ENCODE measurements at regions not wholly inside any gene's neighbourhood (a gene's known extent, or its start where the extent isn't known, plus 50 kb on each side); places are given as distances from the start of the nearest gene placed in this dataset.

- FAIRE-seq (no peak), DNase-seq (ENCODE audit: extremely low read depth in 1 of 4, low spot score in 3 of 4) (no peak), ATAC-seq (no peak)
- H3K9ac ChIP-seq (ENCODE audit: insufficient read depth in 1 of 2, low read depth in 2 of 2, low read length in 2 of 2), result no peak overlapping the region
- POLR2A ChIA-PET, result interaction anchor here (0.7 kb wide), 1 partner anchor 902 kb away, joined by 3 read pairs; no protein-coding TSS in a partner anchor
- H4K20me1 ChIP-seq (replicated peaks; ENCODE audit: control insufficient read depth, insufficient read depth, low read length), result no peaks in the 10 kb centered on the region
- no TSS peak for BruUV-seq (replicated peaks)
- no peaks in the 10 kb centered on the region for H3K79me2 ChIP-seq (ENCODE audit: control insufficient read depth, insufficient read depth, low read length)
- no peaks in the 10 kb centered on the region for H3K9me1 ChIP-seq (ENCODE audit: control insufficient read depth, insufficient read depth, low read length)
- H3K4me3 ChIP-seq, result no peak overlapping the region
- no peaks in the 10 kb centered on the region for H3K27me3 ChIP-seq (ENCODE audit: control insufficient read depth in 2 of 2, insufficient read depth in 2 of 2, low read length in 2 of 2)
- no peak overlapping the region for H2AFZ ChIP-seq (ENCODE audit: low read depth, low read length)
- WGBS (ENCODE audit: insufficient coverage, low coverage, missing lambda C conversion rate), result 6% methylated on average over 1 of the region's 1 CpG
- H3K27ac ChIP-seq (ENCODE audit: extremely low read depth, low read depth, low read length), result no peak overlapping the region
- CTCF ChIA-PET (ENCODE audit: low intra/inter-chr PET ratio), result no interaction called here
- no peaks in the 10 kb centered on the region for H3K36me3 ChIP-seq (ENCODE audit: control insufficient read depth, insufficient read depth, low read length)
- H3K4me2 ChIP-seq (ENCODE audit: insufficient read depth, low read length), result no peak overlapping the region
- H3K4me1 ChIP-seq (replicated peaks in 1 of 2; ENCODE audit: control insufficient read depth in 2 of 2, insufficient read depth in 2 of 2, low read length in 2 of 2), result no peaks in the 10 kb centered on the region
- in situ Hi-C loops (cut with MboI) (no loop called here), intact Hi-C loops (cut with micrococcal nuclease) (no loop called here)
- H3K9me3 ChIP-seq (replicated peaks; ENCODE audit: control insufficient read depth, insufficient read depth, low read depth, low read length), result no peaks in the 10 kb centered on the region; the same call in 1 of the 2 replicates
- TF ChIP-seq HNRNPL (IDR thresholded peaks at IDR 0.05; ENCODE audit: low read depth, low read length) (no peak), MGA (IDR thresholded peaks at IDR 0.05) (no peak), ZNF311 (CRISPR knock-in tag; IDR thresholded peaks at IDR 0.05) (no peak), ZNF408 (CRISPR knock-in tag; IDR thresholded peaks at IDR 0.05; ENCODE audit: low read depth) (no peak), ZNF217 (CRISPR knock-in tag; IDR thresholded peaks at IDR 0.05) (no peak), EP400 (IDR thresholded peaks at IDR 0.05) (no peak), SREBF1 (IDR thresholded peaks at IDR 0.05; ENCODE audit: borderline replicate concordance, low read depth, low read length) (no peak), LARP7 (IDR thresholded peaks at IDR 0.05) (no peak), ZNF282 (CRISPR knock-in tag; IDR thresholded peaks at IDR 0.05) (no peak), GABPB2 (CRISPR knock-in tag; conservative IDR thresholded peaks at IDR 0.05) (no peak), ESRRB (CRISPR knock-in tag; IDR thresholded peaks at IDR 0.05; ENCODE audit: borderline replicate concordance) (no peak), NELFE (IDR thresholded peaks at IDR 0.05; ENCODE audit: insufficient read depth, insufficient read length) (no peak), FOXA3 (CRISPR knock-in tag; conservative IDR thresholded peaks at IDR 0.05 in 1 of 2, IDR thresholded peaks at IDR 0.05 in 1 of 2) (no peak), FOXK1 (CRISPR knock-in tag; IDR thresholded peaks at IDR 0.05; ENCODE audit: borderline replicate concordance) (no peak)
These were observed 159.9 kb upstream of the PEX5L start for GRCh38 chr3:180196658-180197057.
